RWPE2 (cell line): ENCODE measurements at regions not wholly inside any gene's neighbourhood (a gene's known extent, or its start where the extent isn't known, plus 50 kb on each side); places are given as distances from the start of the nearest gene placed in this dataset.
A peak's percentile ranks its signal among the peaks of the same experiment; 100 is the strongest.

Experiments used
- ATAC-seq: fragments of 200-7000 bp; cut with Tn5 transposase; 3 replicates; pipeline ENCODE4 v1.9.1; 2021; ENCODE audit warnings: low read depth
- DNase-seq: peaks from one replicate; pipeline ENCODE4 v3.0.0-alpha.2; 2020; ENCODE audit warnings: low spot score
- H3K27ac ChIP-seq: fragments of 450-650 bp; 2 replicates; pipeline ENCODE4 v1.5.1; 2017; ENCODE audit warnings: mild to moderate bottlenecking; ENCODE audit not compliant: poor library complexity, severe bottlenecking
- H3K27me3 ChIP-seq: fragments of 250-450 bp; sonication (Bioruptor Pico); 2 replicates; pipeline ENCODE4 v1.5.1; 2021; ENCODE audit warnings: mild to moderate bottlenecking, moderate library complexity; ENCODE audit not compliant: insufficient read depth, poor library complexity, severe bottlenecking
- H3K36me3 ChIP-seq: fragments of 250-450 bp; sonication (Bioruptor Pico); 2 replicates; pipeline ENCODE4 v1.5.1; 2020; ENCODE audit warnings: low read depth, mild to moderate bottlenecking, moderate library complexity
- H3K4me1 ChIP-seq: fragments of 250-450 bp; sonication (Bioruptor Pico); 2 replicates; pipeline ENCODE4 v1.5.1; 2021; ENCODE audit warnings: mild to moderate bottlenecking, moderate library complexity; ENCODE audit not compliant: insufficient read depth, poor library complexity, severe bottlenecking
- H3K4me3 ChIP-seq: fragments of 250-450 bp; sonication (Bioruptor Pico); 2 replicates; pipeline ENCODE4 v1.5.1; 2021; ENCODE audit warnings: mild to moderate bottlenecking, moderate library complexity; ENCODE audit not compliant: severe bottlenecking
- H3K9me3 ChIP-seq: fragments of 250-450 bp; sonication (Bioruptor Pico); 2 replicates; pipeline ENCODE4 v1.5.1; 2021; ENCODE audit warnings: mild to moderate bottlenecking, moderate library complexity; ENCODE audit not compliant: severe bottlenecking
- CTCF ChIP-seq: fragments of 450-650 bp; IDR thresholded peaks from one replicate; pipeline ENCODE4 v1.5.1; 2017; ENCODE audit warnings: mild to moderate bottlenecking, moderate library complexity; ENCODE audit not compliant: poor library complexity, severe bottlenecking

GRCh38 chr11:131092469-131092868 is 176.2 kb upstream of the SNX19 start:
- Histone ChIP-seq H3K9me3 (no peaks in the 10 kb centered on the region), H3K36me3 (no peaks in the 10 kb centered on the region), H3K27ac (no peak overlapping the region), H3K4me3 (no peak overlapping the region), H3K4me1 (no peaks in the 10 kb centered on the region), H3K27me3 (no peaks in the 10 kb centered on the region)
- no peak for ATAC-seq
- TF ChIP-seq CTCF = no peak
- DNase-seq = no peak

- TF ChIP-seq CTCF = no peak
- no peak for DNase-seq
- Histone ChIP-seq H3K36me3 (no peaks in the 10 kb centered on the region), H3K4me1 (no peaks in the 10 kb centered on the region), H3K27me3 (no peaks in the 10 kb centered on the region), H3K9me3 (no peaks in the 10 kb centered on the region), H3K4me3 (no peak overlapping the region), H3K27ac (no peak overlapping the region)
- no peak for ATAC-seq
Observed at GRCh38 chr11:131094827-131095226, 178.5 kb upstream of the SNX19 start.

GRCh38 chr11:131095511-131096185 is 179.4 kb upstream of the SNX19 start:
- Histone ChIP-seq H3K9me3 (no peaks in the 10 kb centered on the region), H3K36me3 (no peaks in the 10 kb centered on the region), H3K4me3 (no peak overlapping the region), H3K4me1 (no peaks in the 10 kb centered on the region), H3K27ac (no peak overlapping the region), H3K27me3 (no peaks in the 10 kb centered on the region)
- ATAC-seq (no peak), DNase-seq (no peak)
- TF ChIP-seq CTCF = no peak

GRCh38 chr11:131099013-131099412 is 182.7 kb upstream of the SNX19 start:
- no peak for TF ChIP-seq CTCF
- Histone ChIP-seq H3K27ac (no peak overlapping the region), H3K9me3 (no peaks in the 10 kb centered on the region), H3K27me3 (no peaks in the 10 kb centered on the region), H3K36me3 (no peaks in the 10 kb centered on the region), H3K4me3 (no peak overlapping the region), H3K4me1 (no peaks in the 10 kb centered on the region)
- ATAC-seq = peak; percentile 81
- DNase-seq = no peak

DNA sequence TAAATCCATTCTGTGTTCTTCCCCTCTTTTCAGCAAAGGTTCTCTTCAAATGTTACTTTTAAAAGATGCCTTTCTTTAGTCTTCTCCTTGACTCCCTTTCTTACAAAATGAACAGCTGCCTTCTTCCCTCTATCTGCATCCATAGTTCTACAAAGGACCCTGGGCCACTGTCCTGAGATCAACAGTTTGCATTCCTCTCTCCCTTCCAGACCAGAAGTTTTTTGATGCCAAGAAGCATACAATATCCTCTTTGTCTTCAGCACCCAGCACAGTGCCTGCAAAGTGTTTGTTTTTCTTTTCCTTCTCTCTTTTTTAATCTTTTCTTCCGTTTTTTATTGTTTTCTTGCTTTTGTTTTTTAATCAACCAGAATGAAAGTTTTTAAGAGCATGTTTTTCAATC is 183.5 kb upstream of the SNX19 start:
- no peak for TF ChIP-seq CTCF
- no peak for ATAC-seq

More for the DNA sequence above, 183.5 kb upstream of the SNX19 start:
- Histone ChIP-seq H3K36me3 (no peaks in the 10 kb centered on the region), H3K27ac (no peak overlapping the region), H3K4me1 (no peaks in the 10 kb centered on the region), H3K4me3 (no peak overlapping the region), H3K27me3 (no peaks in the 10 kb centered on the region), H3K9me3 (no peaks in the 10 kb centered on the region)
- no peak for DNase-seq
